PC-9 (cell line): ENCODE measurements at regions not wholly inside any gene's neighbourhood (a gene's known extent, or its start where the extent isn't known, plus 50 kb on each side); places are given as distances from the start of the nearest gene placed in this dataset.

Experiments
- BruUV-seq: library from RNA; stranded (reverse); fragments of 400-500 nt; replicated peaks from 2 replicates; lab custom pipeline; 2021; lab: Mats Ljungman, UMichigan
- CTCF ChIA-PET: fragments of 300-600 bp; sonication (Branson Sonifier 250); formaldehyde crosslinking; loops from one replicate; lab custom pipeline; 2022; ENCODE audit warnings: antibody characterized with exemption; lab: Charles Lee
- POLR2A ChIA-PET: fragments of 300-600 bp; sonication (Branson Sonifier 250); formaldehyde crosslinking; loops from one replicate; lab custom pipeline; 2022; ENCODE audit warnings: antibody characterized with exemption; ENCODE audit not compliant: unreplicated experiment; lab: Charles Lee
- DNase-seq, 2 experiments: peaks; one replicate each; pipeline versions ENCODE4 v3.0.0 to v3.0.0-alpha.2; 2015 to 2022; ENCODE audit warnings: mixed read lengths in 1 of 2
- H2AFZ ChIP-seq: fragments of 200-600 bp; sonication (generic); 2 replicates; pipeline ENCODE4 v1.8.1; 2017; ENCODE audit warnings: antibody characterized with exemption
- H3F3A ChIP-seq: fragments of 200-600 bp; sonication (generic); 2 replicates; pipeline ENCODE4 v1.8.1; 2017; ENCODE audit warnings: antibody characterized with exemption, mild to moderate bottlenecking, low read depth; ENCODE audit not compliant: insufficient read depth
- H3K27ac ChIP-seq: fragments of 200-600 bp; sonication (generic); 2 replicates; pipeline ENCODE4 v1.6.1; 2016; ENCODE audit warnings: mixed run types
- H3K27me3 ChIP-seq: fragments of 200-600 bp; sonication (generic); 2 replicates; pipeline ENCODE4 v1.6.1; 2016; ENCODE audit warnings: low read depth, mixed run types; ENCODE audit not compliant: insufficient read depth
- H3K36me3 ChIP-seq: fragments of 200-600 bp; sonication (generic); 2 replicates; pipeline ENCODE4 v1.6.1; 2016; ENCODE audit warnings: low read depth, mixed run types
- H3K4me1 ChIP-seq: fragments of 200-600 bp; sonication (generic); replicated peaks from 2 replicates; pipeline ENCODE4 v1.6.1; 2016; ENCODE audit warnings: mixed run types; ENCODE audit not compliant: insufficient read depth
- H3K4me2 ChIP-seq: fragments of 200-600 bp; sonication (generic); 2 replicates; pipeline ENCODE4 v1.6.1; 2017; ENCODE audit warnings: mixed run types
- H3K4me3 ChIP-seq: fragments of 200-600 bp; sonication (generic); 2 replicates; pipeline ENCODE4 v1.6.1; 2016; ENCODE audit warnings: mixed run types
- H3K79me2 ChIP-seq: fragments of 200-600 bp; sonication (generic); 2 replicates; pipeline ENCODE4 v1.6.1; 2017; ENCODE audit warnings: low read depth, mixed run types
- H3K9me2 ChIP-seq: fragments of 200-600 bp; sonication (generic); 2 replicates; pipeline ENCODE4 v1.8.1; 2017; ENCODE audit warnings: mild to moderate bottlenecking; ENCODE audit not compliant: insufficient read depth
- H3K9me3 ChIP-seq: fragments of 200-600 bp; sonication (generic); 2 replicates; pipeline ENCODE4 v1.8.1; 2016; ENCODE audit warnings: low read depth; ENCODE audit not compliant: insufficient read depth
- H4K20me1 ChIP-seq: fragments of 200-600 bp; sonication (generic); 2 replicates; pipeline ENCODE4 v1.8.1; 2017; ENCODE audit not compliant: insufficient read depth
- CTCF ChIP-seq: fragments of 200-600 bp; sonication (generic); conservative IDR thresholded peaks from 2 replicates; pipeline ENCODE4 v1.6.1; 2017; ENCODE audit warnings: mixed run types, antibody characterized with exemption, mild to moderate bottlenecking, moderate library complexity
- EZH2 ChIP-seq: fragments of 200-600 bp; sonication (generic); IDR thresholded peaks from 2 replicates; pipeline ENCODE4 v1.8.0; 2017; ENCODE audit warnings: antibody characterized with exemption, low read depth
- intact Hi-C: fragments of 100-400 bp; cut with micrococcal nuclease; formaldehyde crosslinking; loops from one replicate; pipeline ENCODE4 v1.10.0; 2022; ENCODE audit not compliant: unreplicated experiment

GRCh38 chr9:135242406-135242805 is 154.9 kb downstream of the OLFM1 start:
- H3K4me3 ChIP-seq = no peak overlapping the region
- TF ChIP-seq EZH2 (no peak), CTCF (no peak)
- no peak overlapping the region for H3K27ac ChIP-seq
- no peak overlapping the region for H2AFZ ChIP-seq
- H3K36me3 ChIP-seq = no peaks in the 10 kb centered on the region
- ChIA-PET CTCF (no interaction called here), POLR2A (no interaction called here)
- no peak overlapping the region for H3K4me2 ChIP-seq
- no peaks in the 10 kb centered on the region for H3K79me2 ChIP-seq
- 0 out of 2 replicates have a peak, but pooled peaks cover 7% of the 10 kb centered on the region for H4K20me1 ChIP-seq
- no peaks in the 10 kb centered on the region for H3K9me2 ChIP-seq
- H3F3A ChIP-seq = no peaks in the 10 kb centered on the region
- no peaks in the 10 kb centered on the region for H3K4me1 ChIP-seq
- H3K27me3 ChIP-seq = peaks cover 98% of the 10 kb centered on the region
- intact Hi-C loops = no loop called here
- no peak for DNase-seq
- no TSS peak for BruUV-seq
- H3K9me3 ChIP-seq = no peaks in the 10 kb centered on the region

DNA sequence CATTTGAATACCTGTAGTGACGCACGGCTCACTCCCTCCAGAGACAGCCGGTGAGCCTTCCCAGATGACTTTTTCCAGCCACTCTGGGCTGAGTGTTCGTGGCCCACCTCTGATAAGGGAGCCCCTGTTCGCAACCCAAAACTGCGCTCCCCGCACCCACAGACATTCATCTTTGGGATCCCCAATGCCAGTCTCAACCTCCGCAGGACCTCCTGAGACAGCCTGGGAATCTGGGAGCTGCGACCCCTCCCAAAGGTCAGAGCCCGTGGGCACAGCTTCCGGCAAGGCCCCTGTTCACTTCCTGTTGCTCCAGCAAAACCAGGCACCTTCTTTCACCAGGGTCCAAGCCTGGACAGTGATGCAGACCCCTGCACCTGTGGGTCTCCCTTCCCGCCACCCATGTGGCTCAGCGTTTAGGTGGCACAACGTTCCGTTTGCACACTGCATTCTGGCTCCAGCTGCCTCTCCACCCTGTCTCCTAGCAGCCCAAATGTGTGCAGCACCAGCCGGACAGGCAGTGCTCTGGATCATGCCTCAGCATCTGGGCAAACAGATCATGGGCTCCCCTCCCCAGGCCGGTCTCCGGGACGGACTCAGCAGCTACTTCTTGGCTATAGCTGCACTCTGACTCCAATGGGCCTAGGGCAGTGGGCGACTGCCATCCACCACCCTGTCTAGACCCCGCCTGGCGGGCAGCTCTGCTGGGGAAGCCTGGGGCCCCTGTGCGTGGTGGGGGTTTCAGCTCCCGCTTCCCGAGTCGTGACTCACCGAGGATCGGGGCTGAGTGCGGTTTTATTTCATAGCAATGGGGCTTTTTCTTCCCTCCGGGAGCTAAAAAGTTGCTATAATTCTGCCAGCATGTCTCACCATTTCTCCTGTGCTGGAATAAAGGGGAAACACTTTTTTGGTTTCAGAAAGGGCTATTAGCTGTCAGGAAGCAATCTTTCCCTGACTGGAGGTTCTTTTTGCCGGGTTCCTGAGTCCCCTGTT is 156.0 kb downstream of the OLFM1 start:
- Histone ChIP-seq H3K27me3 (peaks cover 100% of the 10 kb centered on the region), H3K79me2 (no peaks in the 10 kb centered on the region), H3K9me2 (no peaks in the 10 kb centered on the region), H3F3A (no peaks in the 10 kb centered on the region), H4K20me1 (0 out of 2 replicates have a peak, but pooled peaks cover 7% of the 10 kb centered on the region), H2AFZ (no peak overlapping the region), H3K4me3 (no peak overlapping the region), H3K27ac (no peak overlapping the region), H3K9me3 (no peaks in the 10 kb centered on the region), H3K4me1 (no peaks in the 10 kb centered on the region), H3K4me2 (no peak overlapping the region), H3K36me3 (no peaks in the 10 kb centered on the region)
- BruUV-seq = no TSS peak
- intact Hi-C loops = no loop called here
- TF ChIP-seq CTCF (no peak), EZH2 (no peak; the same call in 1 of the 2 replicates)
- CTCF ChIA-PET = no interaction called here
- DNase-seq = no peak
- POLR2A ChIA-PET = no interaction called here

DNA sequence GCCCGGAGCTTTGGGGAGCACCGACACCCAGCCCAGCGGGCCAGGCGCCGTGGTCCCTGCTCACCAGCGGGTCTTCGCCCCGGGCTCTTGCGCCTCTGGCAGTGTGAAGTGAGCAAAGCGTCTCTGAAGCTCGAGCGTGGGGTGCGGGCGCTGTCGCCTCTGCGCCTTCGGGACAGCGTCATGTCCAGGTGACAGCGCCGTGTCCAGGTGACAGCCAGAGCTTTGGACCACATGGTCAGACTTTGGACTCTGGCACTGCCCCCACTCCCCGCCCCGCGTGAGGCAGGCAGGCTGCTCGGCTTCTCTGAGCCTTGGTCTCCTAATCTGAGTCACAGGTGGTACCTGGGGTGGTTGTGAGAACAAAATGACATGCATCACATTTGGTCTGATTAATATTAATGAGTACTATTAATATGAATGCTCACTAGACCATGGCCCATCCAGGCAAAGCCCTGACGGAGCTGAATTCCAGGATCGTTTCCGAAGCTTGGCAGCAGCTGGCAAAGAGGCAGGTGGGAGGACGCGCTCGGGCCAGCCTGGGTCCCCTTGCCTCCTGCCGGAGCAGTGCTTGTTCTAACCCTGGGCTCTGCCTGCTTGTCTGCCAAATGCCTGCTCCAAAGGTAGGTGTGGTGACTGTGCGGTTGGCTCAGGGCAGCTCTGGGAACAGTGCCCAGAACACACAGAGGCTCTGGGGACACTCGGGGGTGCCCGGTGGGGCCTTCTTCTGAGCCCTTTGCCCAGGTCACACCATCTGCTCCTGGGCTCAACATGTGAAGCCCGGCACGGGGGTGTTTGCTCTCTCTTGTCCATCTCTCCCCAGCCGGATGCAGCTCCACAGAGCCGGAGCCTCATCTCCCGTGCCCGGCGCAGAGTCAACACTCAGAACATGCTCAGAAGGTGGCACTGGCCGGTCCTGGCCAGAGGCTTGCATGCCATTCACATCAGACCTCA is 157.1 kb downstream of the OLFM1 start:
- TF ChIP-seq CTCF = no peak
- TF ChIP-seq EZH2 = no peak
- H3K4me3 ChIP-seq = no peak overlapping the region
- H3K36me3 ChIP-seq = no peaks in the 10 kb centered on the region
- H3K27ac ChIP-seq = no peak overlapping the region
- no peak for DNase-seq
- ChIA-PET CTCF (no interaction called here), POLR2A (no interaction called here)
- BruUV-seq = no TSS peak
- no peak overlapping the region for H2AFZ ChIP-seq
- no peaks in the 10 kb centered on the region for H3K9me2 ChIP-seq
- no peak overlapping the region for H3K4me2 ChIP-seq
- intact Hi-C loops = no loop called here
- H3K79me2 ChIP-seq = no peaks in the 10 kb centered on the region
- peaks cover 100% of the 10 kb centered on the region for H3K27me3 ChIP-seq
- H4K20me1 ChIP-seq = 0 out of 2 replicates have a peak, but pooled peaks cover 7% of the 10 kb centered on the region
- H3K4me1 ChIP-seq = no peaks in the 10 kb centered on the region
- H3K9me3 ChIP-seq = no peaks in the 10 kb centered on the region
- H3F3A ChIP-seq = no peaks in the 10 kb centered on the region
